ENCODE measurements at regions not wholly inside any gene's neighbourhood (a gene's known extent, or its start where the extent isn't known, plus 50 kb on each side); places are given as distances from the start of the nearest gene placed in this dataset.

DNA sequence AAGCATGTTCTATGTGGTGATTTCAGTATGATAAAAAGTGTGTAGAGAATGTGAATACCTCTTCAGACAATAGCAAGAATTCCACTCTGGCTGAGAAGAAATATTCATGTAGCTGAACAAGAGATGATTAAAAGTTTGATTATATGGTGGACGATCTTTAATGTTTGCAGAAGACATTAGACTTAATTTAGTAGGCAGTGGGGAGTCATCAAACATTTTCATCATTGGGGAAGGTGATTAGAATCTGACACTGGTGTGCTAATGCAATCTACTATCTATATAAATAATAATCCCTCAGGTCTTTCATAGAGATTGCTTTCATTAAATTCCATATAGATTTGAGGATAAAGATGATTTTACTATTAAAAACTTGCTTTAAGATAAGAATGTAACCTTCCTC lies 761.0 kb downstream of the SOCS6 start:
- no peak overlapping the region for H3K4me3 ChIP-seq
- H3K9me3 ChIP-seq, result no peaks in the 10 kb centered on the region
- TF ChIP-seq, protein P1, sequence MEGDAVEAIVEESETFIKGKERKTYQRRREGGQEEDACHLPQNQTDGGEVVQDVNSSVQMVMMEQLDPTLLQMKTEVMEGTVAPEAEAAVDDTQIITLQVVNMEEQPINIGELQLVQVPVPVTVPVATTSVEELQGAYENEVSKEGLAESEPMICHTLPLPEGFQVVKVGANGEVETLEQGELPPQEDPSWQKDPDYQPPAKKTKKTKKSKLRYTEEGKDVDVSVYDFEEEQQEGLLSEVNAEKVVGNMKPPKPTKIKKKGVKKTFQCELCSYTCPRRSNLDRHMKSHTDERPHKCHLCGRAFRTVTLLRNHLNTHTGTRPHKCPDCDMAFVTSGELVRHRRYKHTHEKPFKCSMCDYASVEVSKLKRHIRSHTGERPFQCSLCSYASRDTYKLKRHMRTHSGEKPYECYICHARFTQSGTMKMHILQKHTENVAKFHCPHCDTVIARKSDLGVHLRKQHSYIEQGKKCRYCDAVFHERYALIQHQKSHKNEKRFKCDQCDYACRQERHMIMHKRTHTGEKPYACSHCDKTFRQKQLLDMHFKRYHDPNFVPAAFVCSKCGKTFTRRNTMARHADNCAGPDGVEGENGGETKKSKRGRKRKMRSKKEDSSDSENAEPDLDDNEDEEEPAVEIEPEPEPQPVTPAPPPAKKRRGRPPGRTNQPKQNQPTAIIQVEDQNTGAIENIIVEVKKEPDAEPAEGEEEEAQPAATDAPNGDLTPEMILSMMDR (IDR thresholded peaks at IDR 0.05), result no peak
- no peak for TF ChIP-seq POLR2A (IDR thresholded peaks at IDR 0.05)
- no peaks in the 10 kb centered on the region for H3K36me3 ChIP-seq
- no peak for DNase-seq
- no peaks in the 10 kb centered on the region for H3K4me1 ChIP-seq
- no peak overlapping the region for H3K27ac ChIP-seq
- H3K27me3 ChIP-seq, result no peaks in the 10 kb centered on the region
- intact Hi-C loops (cut with DNase I; ENCODE audit: low total_unique reads), result no loop called here

DNA sequence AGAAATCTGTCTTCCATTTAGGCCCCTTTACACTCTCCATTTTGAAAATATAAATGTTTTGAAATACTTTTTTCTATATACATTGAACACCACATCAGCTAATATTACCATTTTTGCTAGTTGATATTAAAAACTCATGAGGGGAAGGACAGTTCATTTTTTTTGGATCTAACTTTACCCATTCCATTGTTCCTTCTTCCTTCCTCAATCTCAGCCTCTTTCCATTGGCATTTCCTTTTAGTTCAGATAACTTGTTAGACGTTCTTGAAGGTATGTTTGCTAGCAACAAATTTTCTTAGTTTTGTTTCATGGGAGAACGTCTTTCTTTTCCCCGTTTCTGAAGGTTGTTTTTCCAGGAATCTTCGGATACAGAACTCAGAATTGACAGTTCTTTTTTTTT lies 759.0 kb downstream of the SOCS6 start:
- no peaks in the 10 kb centered on the region for H3K36me3 ChIP-seq
- no peaks in the 10 kb centered on the region for H3K27me3 ChIP-seq
- no peaks in the 10 kb centered on the region for H3K4me1 ChIP-seq
- no peak for DNase-seq
- H3K27ac ChIP-seq, result no peak overlapping the region
- no peak overlapping the region for H3K4me3 ChIP-seq
- H3K9me3 ChIP-seq, result no peaks in the 10 kb centered on the region
- intact Hi-C loops (cut with DNase I; ENCODE audit: low total_unique reads), result no loop called here
- TF ChIP-seq, protein P1 (IDR thresholded peaks at IDR 0.05), result no peak
- no peak for TF ChIP-seq POLR2A (IDR thresholded peaks at IDR 0.05)

DNA sequence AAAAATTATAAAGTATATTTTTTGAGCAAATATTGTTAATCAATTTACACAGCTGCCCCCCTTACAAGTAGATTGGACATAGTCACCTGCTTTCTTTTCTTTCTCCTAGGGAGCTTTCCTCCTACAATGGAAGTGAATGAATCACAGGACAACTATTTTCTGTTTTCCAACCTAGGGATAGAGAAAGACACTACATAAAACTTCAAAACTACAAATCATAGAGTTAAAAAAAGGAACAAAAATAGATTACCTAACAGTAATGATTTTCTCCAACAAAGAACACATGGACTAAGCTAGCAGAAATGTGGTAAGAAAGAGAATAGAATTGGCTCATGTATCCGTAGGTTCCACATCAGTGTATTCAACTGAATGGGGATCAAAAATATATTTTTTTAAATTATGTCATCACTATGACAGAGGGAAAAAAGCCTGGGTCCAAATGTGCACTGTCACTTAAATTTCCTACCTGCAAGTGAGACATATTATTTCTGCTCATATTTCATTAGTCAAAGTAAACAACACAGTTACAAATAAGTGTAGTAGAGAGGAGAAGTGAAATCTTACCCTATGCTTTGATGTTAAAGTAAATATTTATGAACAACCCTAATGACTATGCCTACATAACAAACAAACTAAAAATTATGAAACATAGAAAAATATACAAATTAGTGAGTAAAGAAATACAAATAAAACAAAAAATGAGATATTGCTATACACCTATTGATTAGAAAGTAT lies 756.7 kb downstream of the SOCS6 start:
- Histone ChIP-seq H3K27me3 (no peaks in the 10 kb centered on the region), H3K36me3 (no peaks in the 10 kb centered on the region), H3K9me3 (no peaks in the 10 kb centered on the region), H3K4me1 (no peaks in the 10 kb centered on the region), H3K4me3 (no peak overlapping the region), H3K27ac (no peak overlapping the region)
- TF ChIP-seq POLR2A (IDR thresholded peaks at IDR 0.05), result no peak
- TF ChIP-seq, protein P1 (IDR thresholded peaks at IDR 0.05), result no peak
- intact Hi-C loops (cut with DNase I; ENCODE audit: low total_unique reads), result no loop called here
- DNase-seq, result no peak

DNA sequence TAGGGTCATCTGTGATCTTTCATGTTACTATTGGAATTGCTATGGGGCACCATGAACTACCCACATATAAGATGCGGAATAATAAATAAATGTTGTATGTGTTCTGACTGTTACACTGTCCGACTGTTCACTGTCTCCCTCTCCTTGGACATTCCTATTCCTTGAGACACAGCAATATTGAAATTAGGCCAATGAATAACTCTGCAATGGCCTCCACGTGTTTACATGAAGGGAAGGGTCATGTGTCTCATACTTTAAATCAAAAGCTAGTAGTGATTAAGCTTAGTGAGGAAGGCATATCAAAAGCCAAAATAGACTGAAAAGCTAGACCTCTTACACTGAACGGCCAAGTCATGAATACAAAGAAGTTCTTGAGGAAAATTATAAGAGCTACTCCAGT lies 751.3 kb downstream of the SOCS6 start:
- no peak for TF ChIP-seq POLR2A (IDR thresholded peaks at IDR 0.05)
- TF ChIP-seq, protein P1 (IDR thresholded peaks at IDR 0.05), result no peak
- intact Hi-C loops (cut with DNase I; ENCODE audit: low total_unique reads), result no loop called here
- Histone ChIP-seq H3K4me3 (no peak overlapping the region), H3K9me3 (no peaks in the 10 kb centered on the region), H3K36me3 (no peaks in the 10 kb centered on the region), H3K27ac (no peak overlapping the region), H3K27me3 (no peaks in the 10 kb centered on the region), H3K4me1 (no peaks in the 10 kb centered on the region)
- DNase-seq, result no peak

DNA sequence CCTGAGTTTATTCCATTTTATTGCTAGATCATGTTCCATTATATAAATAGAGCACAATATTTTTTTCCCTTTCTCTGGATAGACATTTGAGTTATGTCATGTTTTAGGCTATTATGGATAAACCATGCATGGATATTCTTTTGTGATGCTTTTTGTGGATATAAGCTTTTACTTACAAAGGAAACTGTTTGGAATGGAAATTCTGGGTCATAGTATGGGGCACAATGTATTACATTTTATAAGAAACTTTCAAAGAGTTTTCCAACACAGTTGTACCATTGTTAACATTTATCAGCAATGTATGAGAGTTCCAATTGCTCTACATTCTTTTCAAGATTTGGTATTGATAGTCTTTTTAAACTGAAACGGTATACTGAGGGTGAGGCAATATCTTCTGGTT lies 749.4 kb downstream of the SOCS6 start:
- Histone ChIP-seq H3K4me1 (no peaks in the 10 kb centered on the region), H3K27me3 (no peaks in the 10 kb centered on the region), H3K36me3 (no peaks in the 10 kb centered on the region), H3K4me3 (no peak overlapping the region), H3K27ac (no peak overlapping the region), H3K9me3 (no peaks in the 10 kb centered on the region)
- no peak for DNase-seq
- no peak for TF ChIP-seq POLR2A (IDR thresholded peaks at IDR 0.05)
- TF ChIP-seq, protein P1 (IDR thresholded peaks at IDR 0.05), result no peak
- intact Hi-C loops (cut with DNase I; ENCODE audit: low total_unique reads), result no loop called here

All from uterus (tissue), 3 donors.